ENCODE measurements at regions not wholly inside any gene's neighbourhood (a gene's known extent, or its start where the extent isn't known, plus 50 kb on each side); places are given as distances from the start of the nearest gene placed in this dataset.

DNA sequence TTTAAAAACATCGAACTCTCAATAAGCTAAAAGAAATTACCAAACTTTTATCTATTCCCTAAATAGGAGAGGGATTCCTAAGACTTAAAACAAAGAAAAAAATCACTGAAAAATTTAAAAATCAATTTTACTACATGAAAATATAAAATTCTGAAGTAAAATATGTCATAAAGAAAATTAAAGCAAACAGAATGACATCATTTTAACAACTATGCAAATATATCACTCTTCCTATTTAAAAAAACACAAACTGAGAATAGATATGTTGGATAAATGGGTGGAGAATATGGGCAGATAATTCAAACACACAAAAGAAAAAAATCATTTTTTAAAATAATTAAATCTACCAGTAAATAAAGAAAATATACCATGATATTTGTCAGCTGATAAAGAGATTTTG is 510.0 kb downstream of the BCL11B start:
- Mint-ChIP-seq H3K27ac (ENCODE audit: low read depth) (no peak overlapping the region), H3K36me3 (ENCODE audit: insufficient read depth) (peaks cover 2% of the 10 kb centered on the region), H3K4me1 (peaks cover 5% of the 10 kb centered on the region), H3K27me3 (peaks cover 32% of the 10 kb centered on the region), H3K9me3 (peaks cover 17% of the 10 kb centered on the region), H3K4me3 (no peak overlapping the region)
- no peak for DNase-seq (ENCODE audit: low spot score in 2 of 2)
- ATAC-seq (replicated peaks; ENCODE audit: extremely low read depth, poor library complexity, severe bottlenecking), result no peak

DNA sequence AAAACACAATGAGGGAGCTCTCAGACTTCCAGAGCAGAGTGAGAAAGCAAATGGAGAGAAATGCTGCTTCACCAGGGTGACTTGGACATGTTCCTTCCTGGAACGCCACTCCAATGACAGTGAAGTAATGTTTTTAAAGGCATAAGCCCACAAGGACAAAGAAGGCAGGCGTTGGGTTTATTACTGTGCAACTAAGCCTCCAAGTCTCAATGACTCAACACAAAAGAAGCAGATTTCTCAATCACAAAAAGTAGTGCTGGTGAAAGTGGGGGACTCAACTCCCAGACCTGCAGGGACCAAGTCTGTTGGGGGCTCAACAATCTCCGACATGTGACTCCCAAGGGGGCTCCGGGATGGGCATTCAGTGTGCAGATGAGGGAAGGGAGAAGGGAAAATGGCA is 505.2 kb downstream of the BCL11B start:
- Mint-ChIP-seq H3K27me3 (peaks cover 22% of the 10 kb centered on the region), H3K27ac (ENCODE audit: low read depth) (peak overlapping the region; percentile 27), H3K4me3 (no peak overlapping the region), H3K36me3 (ENCODE audit: insufficient read depth) (peaks cover 2% of the 10 kb centered on the region), H3K4me1 (no peaks in the 10 kb centered on the region), H3K9me3 (peaks cover 17% of the 10 kb centered on the region)
- ATAC-seq (replicated peaks; ENCODE audit: extremely low read depth, poor library complexity, severe bottlenecking) (no peak), DNase-seq (ENCODE audit: low spot score in 2 of 2) (no peak)

DNA sequence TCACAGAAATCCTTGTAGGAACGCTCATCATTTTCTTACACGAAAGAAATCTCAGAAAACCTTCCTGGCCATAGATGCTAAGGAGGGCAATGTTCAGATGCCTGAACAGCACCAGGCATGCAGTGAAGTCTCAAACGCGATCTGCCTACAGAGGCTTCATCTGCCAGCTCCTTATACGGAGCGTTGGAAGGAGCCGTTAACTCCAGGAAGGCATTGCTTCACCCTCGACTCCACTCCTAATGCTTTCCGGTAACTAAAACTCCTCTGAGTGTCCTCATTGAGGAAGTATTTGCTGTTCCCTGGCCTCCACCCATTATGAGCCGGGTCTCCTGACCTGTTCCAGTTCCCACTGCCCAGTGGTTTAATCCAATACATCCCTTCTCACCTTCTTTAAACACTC is 502.7 kb downstream of the BCL11B start:
- DNase-seq (ENCODE audit: low spot score in 2 of 2) (no peak), ATAC-seq (replicated peaks; ENCODE audit: extremely low read depth, poor library complexity, severe bottlenecking) (no peak)
- no peak overlapping the region for H3K27ac Mint-ChIP-seq (ENCODE audit: low read depth)
- H3K27me3 Mint-ChIP-seq, result peaks cover 16% of the 10 kb centered on the region
- H3K9me3 Mint-ChIP-seq, result peaks cover 3% of the 10 kb centered on the region
- no peaks in the 10 kb centered on the region for H3K4me1 Mint-ChIP-seq
- peaks cover 2% of the 10 kb centered on the region for H3K36me3 Mint-ChIP-seq (ENCODE audit: insufficient read depth)
- H3K4me3 Mint-ChIP-seq, result no peak overlapping the region

DNA sequence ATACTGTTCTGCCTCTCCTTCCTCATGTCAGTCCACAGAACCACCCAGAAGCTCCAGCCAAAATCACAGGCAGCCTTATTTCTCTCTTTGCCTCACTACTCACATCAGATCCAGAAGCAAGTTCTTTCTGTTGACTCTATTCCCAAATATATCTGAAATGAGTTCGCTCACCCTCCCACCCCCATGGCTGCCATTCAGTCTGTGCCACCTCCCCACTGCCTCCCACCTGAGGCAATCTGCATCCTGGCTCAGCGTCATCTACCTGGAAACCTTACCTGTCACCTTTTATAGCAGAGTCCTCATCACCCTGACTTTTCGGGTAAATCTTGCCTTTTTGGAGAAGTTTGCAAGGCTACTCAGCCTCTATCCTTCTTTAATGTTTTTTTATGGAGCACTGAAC is 501.8 kb downstream of the BCL11B start:
- no peaks in the 10 kb centered on the region for H3K36me3 Mint-ChIP-seq (ENCODE audit: insufficient read depth)
- H3K4me1 Mint-ChIP-seq, result no peaks in the 10 kb centered on the region
- peaks cover 16% of the 10 kb centered on the region for H3K27me3 Mint-ChIP-seq
- no peak overlapping the region for H3K4me3 Mint-ChIP-seq
- H3K9me3 Mint-ChIP-seq, result no peaks in the 10 kb centered on the region
- ATAC-seq (replicated peaks; ENCODE audit: extremely low read depth, poor library complexity, severe bottlenecking) (no peak), DNase-seq (ENCODE audit: low spot score in 2 of 2) (no peak)
- H3K27ac Mint-ChIP-seq (ENCODE audit: low read depth), result no peak overlapping the region

GRCh38 chr14:98773814-98774213 is 498.2 kb downstream of the BCL11B start:
- no peak for DNase-seq (ENCODE audit: low spot score in 2 of 2)
- Mint-ChIP-seq H3K4me3 (no peak overlapping the region), H3K4me1 (no peaks in the 10 kb centered on the region), H3K27ac (ENCODE audit: low read depth) (no peak overlapping the region), H3K27me3 (peaks cover 9% of the 10 kb centered on the region), H3K9me3 (no peaks in the 10 kb centered on the region), H3K36me3 (ENCODE audit: insufficient read depth) (no peaks in the 10 kb centered on the region)
- no peak for ATAC-seq (replicated peaks; ENCODE audit: extremely low read depth, poor library complexity, severe bottlenecking)

GRCh38 chr14:98775892-98776291 is 496.1 kb downstream of the BCL11B start:
- no peaks in the 10 kb centered on the region for H3K36me3 Mint-ChIP-seq (ENCODE audit: insufficient read depth)
- DNase-seq (ENCODE audit: low spot score in 2 of 2) (no peak), ATAC-seq (replicated peaks; ENCODE audit: extremely low read depth, poor library complexity, severe bottlenecking) (no peak)
- H3K4me3 Mint-ChIP-seq, result no peak overlapping the region
- H3K4me1 Mint-ChIP-seq, result no peaks in the 10 kb centered on the region
- no peaks in the 10 kb centered on the region for H3K9me3 Mint-ChIP-seq
- peaks cover 9% of the 10 kb centered on the region for H3K27me3 Mint-ChIP-seq
- no peak overlapping the region for H3K27ac Mint-ChIP-seq (ENCODE audit: low read depth)

GRCh38 chr14:98782062-98782461 is 489.9 kb downstream of the BCL11B start:
- no peak for ATAC-seq (replicated peaks; ENCODE audit: extremely low read depth, poor library complexity, severe bottlenecking)
- Mint-ChIP-seq H3K27ac (ENCODE audit: low read depth) (no peak overlapping the region), H3K36me3 (ENCODE audit: insufficient read depth) (no peaks in the 10 kb centered on the region)

DNA sequence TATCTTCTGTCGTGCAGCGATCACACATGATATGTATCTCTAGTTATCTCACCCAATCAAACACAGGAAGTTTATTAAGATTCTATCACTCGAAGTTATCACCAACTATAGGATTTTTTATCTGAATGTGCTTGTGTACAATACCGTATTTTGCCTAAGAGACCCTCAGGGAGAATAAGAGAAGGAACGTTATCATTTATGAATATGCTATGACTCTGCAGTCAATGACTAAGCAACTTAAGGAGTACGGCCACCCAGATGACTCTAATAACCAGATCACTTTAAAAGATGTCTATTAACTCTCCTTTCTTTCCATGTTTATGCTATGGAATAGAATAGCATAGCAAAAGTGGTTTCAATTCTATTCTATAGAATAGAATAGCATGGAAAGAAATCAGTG is 486.4 kb downstream of the BCL11B start:
- H3K4me1 Mint-ChIP-seq, result no peaks in the 10 kb centered on the region
- ATAC-seq (replicated peaks; ENCODE audit: extremely low read depth, poor library complexity, severe bottlenecking), result no peak
- H3K27ac Mint-ChIP-seq (ENCODE audit: low read depth), result no peak overlapping the region
- H3K27me3 Mint-ChIP-seq, result peaks cover 45% of the 10 kb centered on the region
- H3K4me3 Mint-ChIP-seq, result no peak overlapping the region
- no peaks in the 10 kb centered on the region for H3K9me3 Mint-ChIP-seq
- no peaks in the 10 kb centered on the region for H3K36me3 Mint-ChIP-seq (ENCODE audit: insufficient read depth)
- DNase-seq (ENCODE audit: low spot score in 2 of 2), result no peak

More at GRCh38 chr14:98782062-98782461, 489.9 kb downstream of the BCL11B start:
- no peak overlapping the region for H3K4me3 Mint-ChIP-seq
- peaks cover 14% of the 10 kb centered on the region for H3K27me3 Mint-ChIP-seq
- no peak for DNase-seq (ENCODE audit: low spot score in 2 of 2)
- H3K9me3 Mint-ChIP-seq, result no peaks in the 10 kb centered on the region
- no peaks in the 10 kb centered on the region for H3K4me1 Mint-ChIP-seq

DNA sequence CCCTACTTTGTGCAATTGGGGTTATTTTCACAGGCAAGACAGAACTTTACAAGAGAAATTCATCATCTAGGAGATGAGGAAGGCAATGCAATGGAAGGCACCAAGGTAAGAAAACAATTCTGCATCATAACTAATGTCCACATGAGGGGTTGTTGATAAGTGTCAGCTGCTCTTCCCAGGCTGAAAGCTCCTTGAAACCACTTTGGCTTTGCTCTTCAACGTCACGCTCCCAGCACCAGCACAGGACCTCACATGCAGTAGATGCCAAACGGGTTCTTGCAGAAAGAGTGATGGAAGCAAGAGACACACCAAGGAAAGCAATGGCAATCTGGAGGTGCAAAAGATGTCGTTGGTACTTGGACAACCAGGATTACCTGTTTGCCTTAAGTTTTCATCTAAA is 485.5 kb downstream of the BCL11B start:
- no peak for DNase-seq (ENCODE audit: low spot score in 2 of 2)
- Mint-ChIP-seq H3K4me3 (no peak overlapping the region), H3K27ac (ENCODE audit: low read depth) (no peak overlapping the region), H3K4me1 (no peaks in the 10 kb centered on the region), H3K27me3 (peaks cover 45% of the 10 kb centered on the region), H3K9me3 (no peaks in the 10 kb centered on the region), H3K36me3 (ENCODE audit: insufficient read depth) (no peaks in the 10 kb centered on the region)
- ATAC-seq (replicated peaks; ENCODE audit: extremely low read depth, poor library complexity, severe bottlenecking), result no peak

DNA sequence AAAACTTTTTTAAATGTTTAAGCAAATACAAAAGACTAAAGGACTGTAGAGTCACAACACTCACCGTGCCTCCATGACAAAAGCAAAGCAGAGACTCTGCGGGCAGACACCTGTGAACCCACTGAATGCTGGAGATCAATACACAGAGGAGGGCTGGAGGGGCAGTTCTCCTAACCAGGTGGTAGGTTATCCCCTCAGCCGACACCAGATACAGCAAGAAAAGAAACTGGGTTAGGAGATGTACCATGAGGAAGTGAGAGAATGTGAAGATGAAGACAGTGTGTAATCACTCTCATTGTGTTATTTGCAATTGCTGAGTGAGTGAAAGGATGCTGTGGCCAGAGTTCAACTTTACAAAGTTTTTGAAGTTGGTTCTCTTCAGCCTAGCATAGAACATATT is 480.3 kb downstream of the BCL11B start:
- no peak for DNase-seq (ENCODE audit: low spot score in 2 of 2)
- peaks cover 55% of the 10 kb centered on the region for H3K27me3 Mint-ChIP-seq
- no peaks in the 10 kb centered on the region for H3K4me1 Mint-ChIP-seq
- H3K9me3 Mint-ChIP-seq, result peaks cover 14% of the 10 kb centered on the region
- H3K4me3 Mint-ChIP-seq, result no peak overlapping the region
- H3K27ac Mint-ChIP-seq (ENCODE audit: low read depth), result no peak overlapping the region
- ATAC-seq (replicated peaks; ENCODE audit: extremely low read depth, poor library complexity, severe bottlenecking), result no peak
- H3K36me3 Mint-ChIP-seq (ENCODE audit: insufficient read depth), result peaks cover 1% of the 10 kb centered on the region

DNA sequence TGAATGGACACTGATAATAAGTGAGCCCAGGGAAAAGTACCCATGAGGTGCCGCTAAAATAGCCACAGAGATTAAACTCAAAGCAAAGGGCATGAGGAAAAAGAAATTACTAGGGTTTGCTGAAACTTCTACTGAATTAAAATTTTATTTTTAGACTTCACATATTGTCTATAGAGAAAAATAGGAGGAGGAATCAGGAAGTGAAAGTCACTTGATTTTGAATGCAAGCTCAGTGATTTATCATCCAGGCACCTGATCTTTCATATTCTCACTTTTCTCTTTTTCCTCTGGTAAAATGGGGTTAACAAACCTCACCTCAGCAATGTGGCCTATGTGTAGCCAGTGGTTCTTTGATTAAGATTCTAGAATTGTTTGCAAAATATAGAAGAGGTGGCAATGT is 479.8 kb downstream of the BCL11B start:
- no peak overlapping the region for H3K4me3 Mint-ChIP-seq
- peaks cover 1% of the 10 kb centered on the region for H3K36me3 Mint-ChIP-seq (ENCODE audit: insufficient read depth)
- ATAC-seq (replicated peaks; ENCODE audit: extremely low read depth, poor library complexity, severe bottlenecking) (no peak), DNase-seq (ENCODE audit: low spot score in 2 of 2) (no peak)
- H3K27me3 Mint-ChIP-seq, result peaks cover 59% of the 10 kb centered on the region
- no peak overlapping the region for H3K27ac Mint-ChIP-seq (ENCODE audit: low read depth)
- peaks cover 14% of the 10 kb centered on the region for H3K9me3 Mint-ChIP-seq
- H3K4me1 Mint-ChIP-seq, result no peaks in the 10 kb centered on the region

- H3K4me3 Mint-ChIP-seq, result no peak overlapping the region
- peaks cover 26% of the 10 kb centered on the region for H3K27me3 Mint-ChIP-seq
- DNase-seq (ENCODE audit: low spot score in 2 of 2), result no peak
- H3K4me1 Mint-ChIP-seq, result no peaks in the 10 kb centered on the region
- peaks cover 1% of the 10 kb centered on the region for H3K36me3 Mint-ChIP-seq (ENCODE audit: insufficient read depth)
- peaks cover 14% of the 10 kb centered on the region for H3K9me3 Mint-ChIP-seq
- H3K27ac Mint-ChIP-seq (ENCODE audit: low read depth), result no peak overlapping the region
- no peak for ATAC-seq (replicated peaks; ENCODE audit: extremely low read depth, poor library complexity, severe bottlenecking)
These were observed 473.9 kb downstream of the BCL11B start for GRCh38 chr14:98798099-98798498.

DNA sequence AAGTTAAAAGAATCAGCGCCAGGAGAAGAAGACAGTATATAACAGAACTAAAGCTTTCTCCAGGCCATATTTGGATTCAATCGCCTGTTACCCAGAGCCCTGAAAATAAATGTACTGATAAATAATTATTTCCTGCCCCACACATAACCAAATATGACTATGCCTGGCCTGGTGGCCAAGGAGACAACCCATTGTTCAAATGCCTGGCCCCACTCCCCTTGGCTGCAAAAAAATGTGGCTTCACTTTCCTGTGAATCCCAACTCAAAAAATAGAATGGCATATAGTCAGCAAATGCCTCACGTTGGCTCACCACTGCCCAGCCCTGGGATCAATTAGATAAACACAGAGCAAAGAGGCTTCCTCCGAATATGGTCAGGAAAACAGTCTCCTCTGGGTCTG is 472.1 kb downstream of the BCL11B start:
- Mint-ChIP-seq H3K36me3 (ENCODE audit: insufficient read depth) (no peaks in the 10 kb centered on the region), H3K9me3 (no peaks in the 10 kb centered on the region), H3K4me1 (no peaks in the 10 kb centered on the region), H3K27ac (ENCODE audit: low read depth) (no peak overlapping the region), H3K27me3 (peaks cover 12% of the 10 kb centered on the region), H3K4me3 (no peak overlapping the region)
- ATAC-seq (replicated peaks; ENCODE audit: extremely low read depth, poor library complexity, severe bottlenecking) (no peak), DNase-seq (ENCODE audit: low spot score in 2 of 2) (no peak)

DNA sequence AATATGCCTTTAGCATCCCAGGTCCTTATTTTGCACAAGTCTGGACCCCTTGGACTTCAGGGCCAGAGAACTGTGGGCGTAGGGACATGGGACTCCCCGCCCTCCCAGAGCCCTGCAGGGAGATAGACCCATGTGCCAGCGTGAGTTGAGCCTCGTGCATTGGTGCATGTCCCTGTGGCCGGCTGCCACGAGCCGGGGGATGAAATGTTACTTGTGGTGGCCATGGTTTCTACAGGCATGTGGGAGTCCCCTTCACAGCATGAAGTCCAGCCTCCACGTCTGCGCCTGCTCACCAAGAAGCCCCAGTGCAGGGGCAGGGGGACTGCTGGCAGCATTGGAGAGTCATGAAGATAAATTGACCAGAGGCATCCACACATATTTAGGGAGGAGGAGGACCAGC is 470.0 kb downstream of the BCL11B start:
- H3K9me3 Mint-ChIP-seq, result no peaks in the 10 kb centered on the region
- peaks cover 2% of the 10 kb centered on the region for H3K27me3 Mint-ChIP-seq
- H3K27ac Mint-ChIP-seq (ENCODE audit: low read depth), result no peak overlapping the region
- no peak overlapping the region for H3K4me3 Mint-ChIP-seq
- no peak for ATAC-seq (replicated peaks; ENCODE audit: extremely low read depth, poor library complexity, severe bottlenecking)
- no peak for DNase-seq (ENCODE audit: low spot score in 2 of 2)
- no peaks in the 10 kb centered on the region for H3K4me1 Mint-ChIP-seq
- no peaks in the 10 kb centered on the region for H3K36me3 Mint-ChIP-seq (ENCODE audit: insufficient read depth)

Measured in central memory CD8-positive, alpha-beta T cell (primary cell).